HFFc6 (cell line): ENCODE measurements at regions not wholly inside any gene's neighbourhood (a gene's known extent, or its start where the extent isn't known, plus 50 kb on each side); places are given as distances from the start of the nearest gene placed in this dataset.

Experiments used
- DNase-seq: peaks from one replicate; pipeline ENCODE4 v3.0.0-alpha.2; 2018
- H3K27ac Mint-ChIP-seq: 2 replicates; pipeline ENCODE4 v1.8.0; 2020; ENCODE audit warnings: mild to moderate bottlenecking, mixed read lengths
- H3K27me3 Mint-ChIP-seq: 2 replicates; pipeline ENCODE4 v1.8.0; 2021; ENCODE audit warnings: mild to moderate bottlenecking, moderate library complexity, mixed read lengths; ENCODE audit not compliant: insufficient read depth
- H3K36me3 Mint-ChIP-seq: 2 replicates; pipeline ENCODE4 v1.8.0; 2021; ENCODE audit warnings: low read depth, mixed read lengths
- H3K4me1 Mint-ChIP-seq: 2 replicates; pipeline ENCODE4 v1.8.0; 2020; ENCODE audit warnings: low read depth, mixed read lengths
- H3K4me3 Mint-ChIP-seq: 2 replicates; pipeline ENCODE4 v1.8.0; 2020; ENCODE audit warnings: mild to moderate bottlenecking, moderate library complexity, mixed read lengths
- H3K9me3 Mint-ChIP-seq: 2 replicates; pipeline ENCODE4 v1.8.0; 2020; ENCODE audit warnings: mild to moderate bottlenecking, mixed read lengths
- CTCF ChIP-seq: fragments of 200-600 bp; sonication (generic); IDR thresholded peaks from 2 replicates; pipeline ENCODE4 v1.5.0; 2021; ENCODE audit warnings: antibody characterized with exemption, mild to moderate bottlenecking

DNA sequence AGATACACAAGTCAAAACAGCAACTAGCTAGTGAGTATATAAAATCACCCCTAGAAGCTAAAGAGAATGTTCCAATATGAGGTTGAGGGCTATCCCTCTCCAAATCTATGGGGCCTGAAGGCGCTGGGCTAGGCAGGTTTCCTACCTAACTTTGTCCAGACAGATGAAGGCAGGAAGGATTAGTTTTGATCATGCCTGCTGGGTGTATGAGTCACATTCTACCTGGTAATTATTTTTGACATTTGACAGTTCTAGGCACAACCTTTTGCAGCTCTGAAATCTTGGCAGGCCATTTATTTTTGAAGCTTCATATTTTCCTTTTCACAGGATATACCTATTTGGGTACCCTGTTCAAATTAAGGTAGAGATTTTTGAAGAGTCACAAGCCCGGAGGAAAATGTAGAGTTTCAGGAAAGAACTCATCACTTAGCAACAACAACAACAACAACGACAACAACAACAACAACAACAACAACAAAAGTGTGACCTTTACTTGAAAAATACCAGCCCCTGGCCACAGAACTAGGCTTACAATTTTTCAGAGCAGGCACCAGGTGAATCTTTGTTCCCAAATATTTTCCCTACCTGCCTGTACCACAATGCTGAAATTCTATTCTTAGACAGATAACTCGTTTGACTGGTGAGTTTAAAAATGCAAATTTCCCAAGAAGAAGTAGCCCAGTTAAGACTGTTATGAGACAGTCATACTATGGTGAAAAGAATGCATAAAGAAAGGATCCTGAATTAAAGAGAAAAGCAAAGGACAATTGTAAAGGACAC lies 175.5 kb upstream of the TUT7 start:
- Mint-ChIP-seq H3K27ac (no peak overlapping the region), H3K27me3 (peaks cover 5% of the 10 kb centered on the region), H3K4me3 (no peak overlapping the region), H3K9me3 (no peaks in the 10 kb centered on the region), H3K36me3 (no peaks in the 10 kb centered on the region), H3K4me1 (peaks cover 12% of the 10 kb centered on the region)
- DNase-seq: no peak
- TF ChIP-seq CTCF: no peak

- no peak for DNase-seq
- H3K4me3 Mint-ChIP-seq: no peak overlapping the region
- no peak for TF ChIP-seq CTCF
- H3K27me3 Mint-ChIP-seq: peaks cover 8% of the 10 kb centered on the region
- H3K4me1 Mint-ChIP-seq: no peaks in the 10 kb centered on the region
- H3K9me3 Mint-ChIP-seq: no peaks in the 10 kb centered on the region
- H3K27ac Mint-ChIP-seq: no peak overlapping the region
- no peaks in the 10 kb centered on the region for H3K36me3 Mint-ChIP-seq
These were observed 171.8 kb upstream of the TUT7 start for GRCh38 chr9:86526021-86526420.

GRCh38 chr9:86525182-86525581 lies 171.0 kb upstream of the TUT7 start:
- Mint-ChIP-seq H3K4me1 (no peaks in the 10 kb centered on the region), H3K9me3 (no peaks in the 10 kb centered on the region), H3K4me3 (no peak overlapping the region), H3K36me3 (no peaks in the 10 kb centered on the region), H3K27ac (no peak overlapping the region), H3K27me3 (peaks cover 12% of the 10 kb centered on the region)
- no peak for TF ChIP-seq CTCF
- no peak for DNase-seq

DNA sequence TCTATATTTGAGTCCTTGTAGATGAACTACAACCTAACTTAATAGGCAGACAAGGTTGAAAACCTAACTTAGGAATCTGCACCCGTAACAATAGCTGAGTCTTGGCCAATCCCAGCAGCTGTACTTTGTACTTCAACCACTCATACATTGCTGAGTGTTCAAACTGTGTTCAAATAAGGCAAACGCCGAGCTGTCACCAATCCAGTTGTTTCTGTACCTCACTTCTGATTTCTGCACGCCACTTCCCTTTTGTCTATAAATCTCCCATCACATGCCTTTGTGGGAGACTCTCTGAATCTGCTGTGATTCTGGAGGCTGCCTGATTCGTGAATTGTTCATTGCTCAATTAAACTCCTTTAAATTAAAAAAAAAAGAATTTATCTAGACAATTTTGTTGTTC lies 167.8 kb upstream of the TUT7 start:
- Mint-ChIP-seq H3K4me3 (no peak overlapping the region), H3K27ac (no peak overlapping the region), H3K4me1 (no peaks in the 10 kb centered on the region), H3K36me3 (no peaks in the 10 kb centered on the region), H3K27me3 (peaks cover 7% of the 10 kb centered on the region), H3K9me3 (no peaks in the 10 kb centered on the region)
- no peak for TF ChIP-seq CTCF
- DNase-seq: no peak

DNA sequence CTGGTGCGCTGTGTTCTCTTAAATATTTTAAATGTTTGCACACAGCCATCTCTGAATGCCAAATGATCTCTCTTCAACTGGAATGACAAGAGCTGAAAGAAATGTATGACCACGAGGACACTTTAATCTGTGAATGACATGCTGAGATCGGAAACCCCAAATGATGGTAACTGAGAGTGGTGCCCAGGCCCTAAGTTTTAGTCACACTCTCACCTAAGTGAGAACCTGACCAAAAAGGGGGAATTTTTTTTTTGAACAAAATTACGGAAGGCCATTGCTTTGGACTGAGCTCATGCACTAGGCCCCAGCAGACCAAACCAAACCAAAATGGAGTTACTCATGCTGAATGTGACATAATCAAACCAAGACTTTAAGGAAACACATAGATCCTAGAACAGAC lies 167.1 kb upstream of the TUT7 start:
- Mint-ChIP-seq H3K4me3 (no peak overlapping the region), H3K4me1 (no peaks in the 10 kb centered on the region), H3K9me3 (no peaks in the 10 kb centered on the region), H3K27ac (no peak overlapping the region), H3K27me3 (peaks cover 7% of the 10 kb centered on the region), H3K36me3 (no peaks in the 10 kb centered on the region)
- no peak for TF ChIP-seq CTCF
- no peak for DNase-seq
